HG02884 (cell line): ENCODE measurements at regions not wholly inside any gene's neighbourhood (a gene's known extent, or its start where the extent isn't known, plus 50 kb on each side); places are given as distances from the start of the nearest gene placed in this dataset.
"Not testable (repeated sequence)": the region's sequence is repeated elsewhere in the genome, so short reads cannot be mapped to it uniquely, and the experiment has no call there.

Source experiments
- ATAC-seq: cut with Tn5 transposase; IDR thresholded peaks from one replicate; pipeline ENCODE4 v1.9.1; 2021; ENCODE audit warnings: mild to moderate bottlenecking, moderate library complexity; ENCODE audit not compliant: unreplicated experiment

DNA sequence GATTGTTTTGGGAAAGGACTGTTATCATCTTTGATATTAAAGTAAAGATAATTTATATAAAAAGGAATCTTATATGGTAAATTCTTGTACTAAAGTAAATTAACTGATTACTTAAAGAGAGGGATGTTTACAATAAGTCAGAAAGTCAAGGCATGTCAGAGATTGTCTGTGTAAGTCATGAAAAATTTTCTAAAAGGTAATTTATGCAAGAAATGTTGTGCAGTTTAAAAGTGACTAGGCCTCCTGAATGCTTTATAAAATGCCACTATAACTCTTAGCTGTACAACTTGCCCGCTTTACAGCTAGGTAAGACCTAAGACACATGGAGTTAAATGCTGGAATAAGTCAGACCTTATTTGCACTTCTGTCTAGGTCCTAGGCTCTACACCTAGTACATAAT, 692.9 kb downstream of the GBE1 start:
- no peak for ATAC-seq

DNA sequence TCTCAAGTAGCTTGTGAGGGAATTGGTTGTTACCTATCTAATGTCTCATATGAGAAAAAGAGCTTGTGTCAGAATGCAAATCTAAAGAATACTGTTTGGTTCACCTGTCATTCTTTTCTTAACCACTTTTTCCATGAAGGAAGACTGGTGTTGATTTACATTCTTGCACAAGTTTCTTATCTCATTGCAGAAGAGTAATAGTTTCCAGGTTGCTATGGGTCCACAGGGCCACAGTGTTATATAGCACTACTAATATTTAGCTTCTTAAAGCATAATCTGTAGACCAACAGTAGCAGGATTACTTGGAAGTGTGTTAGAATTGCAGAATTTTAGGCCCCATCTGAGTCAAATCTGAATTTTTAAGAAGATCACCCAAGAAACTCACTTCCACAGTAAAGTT, 697.5 kb downstream of the GBE1 start:
- ATAC-seq: no peak

DNA sequence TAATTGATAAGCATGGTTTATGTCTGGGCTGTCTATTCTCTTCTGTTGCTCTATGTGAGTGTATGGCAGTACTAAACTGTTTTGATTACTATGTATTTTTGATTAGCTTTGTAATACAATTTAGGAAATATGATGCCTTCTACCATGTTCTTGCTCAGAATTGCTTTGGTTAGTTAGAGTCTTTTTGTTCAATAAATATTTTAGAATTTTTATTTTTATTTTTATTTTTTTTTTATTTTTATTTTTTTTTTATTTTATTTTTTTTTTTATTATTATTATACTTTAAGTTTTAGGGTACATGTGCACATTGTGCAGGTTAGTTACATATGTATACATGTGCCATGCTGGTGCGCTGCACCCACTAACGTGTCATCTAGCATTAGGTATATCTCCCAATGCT, 710.3 kb downstream of the GBE1 start:
- ATAC-seq: not testable (repeated sequence)

DNA sequence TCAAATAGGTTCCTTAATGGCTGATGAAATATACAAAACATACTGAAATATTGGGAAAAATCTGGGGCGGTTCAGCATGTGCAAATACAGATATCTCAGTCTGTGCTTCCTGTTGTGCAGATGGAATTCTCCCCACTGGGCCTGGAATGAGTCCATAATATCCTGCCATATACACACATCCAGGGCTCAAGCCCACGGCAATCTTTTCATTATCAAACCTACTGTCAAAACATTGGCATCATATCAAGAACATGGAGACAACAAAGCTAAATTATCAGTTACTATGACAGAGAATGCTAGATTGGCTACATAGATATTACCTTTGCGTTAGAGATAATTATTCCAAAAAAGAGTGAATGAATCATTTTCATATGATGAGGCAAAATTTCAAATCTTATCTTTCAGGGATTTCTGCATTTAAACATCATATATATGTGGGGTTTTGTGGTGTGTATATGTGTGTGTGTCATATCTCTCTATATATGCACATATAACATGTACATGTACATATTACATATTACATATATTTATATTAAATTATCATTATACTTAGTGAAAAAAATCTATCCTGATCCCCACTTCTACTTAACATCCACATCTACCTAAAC, 713.3 kb downstream of the GBE1 start:
- no peak for ATAC-seq

DNA sequence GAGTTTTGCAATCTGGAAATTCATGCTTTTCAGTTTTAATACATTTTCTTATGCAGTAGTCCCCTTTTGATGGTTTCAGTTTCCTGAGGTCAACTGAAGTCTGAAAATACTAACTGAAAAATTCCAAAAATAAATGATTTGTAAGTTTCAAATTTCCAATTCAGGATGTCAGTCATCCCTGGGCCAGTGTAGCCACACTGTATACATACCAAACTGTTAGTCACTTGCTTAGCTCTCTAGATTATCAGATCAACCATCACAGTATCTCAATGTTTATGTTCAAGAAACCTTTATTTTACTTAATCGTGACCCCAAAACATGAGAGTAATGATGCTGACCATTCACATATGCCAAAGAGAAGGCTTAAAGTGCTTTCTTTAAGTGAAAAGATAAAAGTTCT, 715.5 kb downstream of the GBE1 start:
- no peak for ATAC-seq

DNA sequence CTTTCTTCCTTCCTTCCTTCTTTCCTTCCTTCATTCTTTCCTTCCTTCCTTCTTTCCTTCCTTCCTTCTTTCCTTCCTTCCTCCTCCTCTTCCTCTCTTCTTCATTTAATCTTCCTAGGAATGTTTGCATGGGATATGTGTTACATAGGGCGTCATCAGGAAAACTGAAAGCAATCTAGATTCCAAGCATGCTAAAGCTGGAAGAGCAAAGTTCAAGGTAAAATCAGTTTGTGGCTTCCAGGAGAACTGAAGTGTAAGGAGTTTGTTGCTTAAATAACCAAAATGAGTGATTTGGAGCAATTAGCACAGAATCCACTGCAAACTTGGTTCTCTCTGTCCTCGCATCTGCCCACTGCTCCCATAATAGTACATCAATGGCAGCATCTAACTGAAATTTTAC, 716.2 kb downstream of the GBE1 start:
- ATAC-seq: no peak

DNA sequence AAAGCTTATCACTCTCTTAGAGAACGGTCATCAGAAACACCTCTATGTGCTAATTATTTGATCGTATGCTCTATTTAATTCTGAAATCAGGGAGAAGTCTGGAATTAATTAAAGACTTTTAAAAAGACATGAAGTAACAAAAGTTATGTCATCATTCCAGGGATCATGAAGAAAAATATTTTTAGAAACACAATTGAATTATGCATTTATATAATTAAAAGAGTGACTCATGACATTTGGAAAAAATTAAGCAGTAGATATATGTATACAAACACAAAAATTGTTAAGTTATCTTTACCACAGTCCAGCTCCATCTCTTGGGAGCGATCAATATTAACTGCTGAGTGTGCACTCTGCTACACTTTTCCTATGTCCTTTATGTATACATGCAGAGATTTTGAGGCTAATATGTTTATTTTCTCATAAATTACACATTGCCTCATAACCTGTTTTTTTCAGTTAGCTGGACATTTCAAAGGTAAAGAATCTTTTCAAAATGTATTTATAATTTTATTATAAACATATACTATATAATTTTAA, 717.7 kb downstream of the GBE1 start:
- ATAC-seq: no peak

DNA sequence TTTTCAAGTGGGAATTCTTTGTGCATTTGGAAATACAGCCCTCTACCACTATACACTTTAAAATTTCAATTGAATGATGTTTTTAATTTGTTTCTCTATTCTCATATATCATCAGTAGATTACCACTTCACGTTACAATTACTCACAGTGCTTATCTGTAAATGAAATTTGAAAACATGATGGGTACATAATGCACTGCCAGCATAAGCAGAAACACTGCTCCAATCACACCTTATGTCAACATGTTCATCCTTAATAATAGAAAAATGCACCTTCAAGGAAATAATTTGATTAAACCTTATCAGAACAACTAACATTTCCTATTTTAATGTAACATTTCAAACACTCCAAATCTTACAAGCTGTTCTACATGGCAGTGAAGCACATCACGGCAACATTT, 718.4 kb downstream of the GBE1 start:
- no peak for ATAC-seq

DNA sequence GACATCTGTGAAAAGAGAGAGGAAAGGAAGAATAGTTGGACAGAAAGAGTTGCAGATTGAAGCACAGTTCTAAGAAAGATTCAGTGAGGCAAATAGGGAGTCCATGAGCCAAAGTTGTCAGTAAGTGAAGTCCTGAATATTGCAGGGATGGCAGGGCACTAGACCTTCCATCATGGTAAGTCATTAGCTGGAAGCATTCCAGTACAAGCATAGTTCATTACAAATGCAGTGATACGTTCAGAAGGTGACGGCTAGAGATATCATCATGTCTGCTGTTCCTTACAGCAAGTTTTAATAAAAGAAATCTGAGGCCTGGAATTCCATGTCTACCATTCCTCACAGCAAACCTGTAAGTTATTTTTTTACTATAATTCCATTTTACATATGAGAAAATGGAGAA, 720.1 kb downstream of the GBE1 start:
- no peak for ATAC-seq

DNA sequence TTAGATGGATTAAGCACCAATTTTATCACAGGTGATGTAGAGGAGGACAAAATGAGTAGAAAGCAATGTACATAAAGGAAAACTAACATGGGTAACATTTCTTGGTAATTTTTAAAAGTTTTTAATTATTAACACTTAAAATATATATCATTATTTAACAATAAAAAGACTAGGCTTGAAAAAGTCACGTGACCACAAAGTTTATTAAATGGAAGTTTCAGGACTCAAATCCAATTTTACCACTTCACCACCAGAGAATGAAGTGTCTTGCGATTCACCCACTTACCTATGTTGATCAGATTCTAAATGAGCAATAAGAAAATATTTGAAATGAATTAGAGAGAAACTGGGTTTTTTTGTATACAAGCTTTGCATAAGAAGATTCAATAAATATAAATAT, 721.3 kb downstream of the GBE1 start:
- no peak for ATAC-seq

DNA sequence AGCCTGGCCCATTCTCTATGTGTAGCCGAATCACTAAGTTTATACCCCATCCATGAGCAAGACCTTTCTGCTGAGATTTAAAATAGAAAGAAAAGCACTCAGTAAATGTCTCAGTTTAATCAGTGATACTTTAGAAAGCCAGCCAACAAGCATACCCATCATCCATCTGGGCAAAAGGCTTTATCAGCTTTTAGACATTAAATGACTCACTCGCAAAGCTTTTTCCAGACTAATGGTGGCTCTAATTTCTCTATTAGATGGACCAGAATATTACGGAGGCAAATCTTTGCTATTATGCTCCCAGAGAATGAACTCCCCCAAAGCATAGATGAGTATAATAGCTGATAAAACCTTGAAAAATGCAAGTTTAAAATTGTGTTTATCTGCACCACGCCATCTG, 727.8 kb downstream of the GBE1 start:
- ATAC-seq: no peak

DNA sequence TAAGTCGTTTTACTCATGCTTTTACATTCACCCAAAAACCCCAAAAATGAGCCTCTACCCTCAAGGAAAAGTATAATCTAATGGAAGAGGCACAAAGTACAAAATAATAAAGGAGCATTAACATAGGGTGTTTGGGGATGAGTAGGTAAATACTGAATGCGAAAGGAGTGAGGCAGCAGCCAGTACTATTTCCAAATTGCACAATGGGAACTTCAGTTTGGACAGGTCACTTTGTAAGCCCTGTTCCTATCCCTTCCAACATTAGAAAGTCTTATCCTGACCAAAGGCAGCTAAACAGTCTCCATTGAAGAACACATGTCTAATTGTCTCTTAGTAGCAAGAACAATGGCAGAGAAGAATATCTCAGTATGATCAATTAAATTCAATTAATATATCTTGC, 728.3 kb downstream of the GBE1 start:
- no peak for ATAC-seq

DNA sequence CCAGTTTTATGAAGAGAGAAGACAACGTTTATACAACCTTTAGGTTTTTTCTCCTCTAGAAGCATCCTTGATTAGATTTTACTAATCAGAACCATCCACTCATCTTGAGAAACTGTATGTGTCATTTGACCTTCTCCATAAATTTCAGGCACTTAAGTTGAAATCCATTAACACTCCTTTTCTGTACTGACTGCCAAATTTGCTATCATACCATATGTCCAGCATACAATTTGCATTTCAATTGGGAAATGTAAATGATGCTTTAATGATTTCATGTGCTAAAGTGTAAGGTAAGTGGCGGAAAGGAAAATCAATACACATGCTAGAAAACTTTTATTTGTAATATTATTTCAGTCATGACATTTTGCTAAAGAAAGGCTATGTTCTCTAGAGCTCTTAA, 731.6 kb downstream of the GBE1 start:
- ATAC-seq: no peak

DNA sequence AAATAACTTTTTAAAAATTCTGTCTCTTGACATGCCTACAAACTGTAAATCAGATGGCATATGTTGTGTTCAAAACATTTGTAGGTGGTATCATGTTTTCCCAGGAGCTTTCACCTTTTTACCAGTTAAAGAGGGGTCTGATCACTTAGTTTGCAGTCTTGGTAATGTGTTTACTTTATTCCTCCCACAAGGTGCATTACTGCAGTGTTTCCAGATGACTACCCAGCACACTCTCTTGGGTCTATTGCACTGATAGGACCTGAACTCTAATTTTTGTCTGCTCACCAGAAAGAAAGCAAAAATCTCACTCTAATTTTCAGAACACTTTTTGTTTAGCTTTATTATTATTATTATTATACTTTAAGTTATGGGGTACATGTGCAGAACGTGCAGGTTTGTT, 734.1 kb downstream of the GBE1 start:
- no peak for ATAC-seq

DNA sequence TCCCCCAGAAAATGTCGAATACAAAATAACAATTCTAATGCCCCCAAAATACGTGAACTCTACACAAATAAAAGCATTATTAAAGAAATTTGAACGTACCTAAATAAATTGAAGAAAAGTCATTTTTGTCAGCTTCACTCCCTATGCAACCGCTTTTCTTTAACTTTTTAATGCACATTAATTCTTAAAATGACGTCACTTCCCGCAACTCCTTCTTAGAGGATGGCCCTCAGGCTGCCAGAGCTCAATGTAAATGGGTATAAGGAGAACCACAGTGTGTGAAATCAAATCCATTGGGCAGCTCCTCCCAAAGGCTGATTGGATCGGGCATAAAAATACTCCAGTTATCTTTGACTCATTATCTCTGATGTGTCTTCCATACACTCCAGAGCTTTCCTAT, 736.9 kb downstream of the GBE1 start:
- ATAC-seq: no peak

DNA sequence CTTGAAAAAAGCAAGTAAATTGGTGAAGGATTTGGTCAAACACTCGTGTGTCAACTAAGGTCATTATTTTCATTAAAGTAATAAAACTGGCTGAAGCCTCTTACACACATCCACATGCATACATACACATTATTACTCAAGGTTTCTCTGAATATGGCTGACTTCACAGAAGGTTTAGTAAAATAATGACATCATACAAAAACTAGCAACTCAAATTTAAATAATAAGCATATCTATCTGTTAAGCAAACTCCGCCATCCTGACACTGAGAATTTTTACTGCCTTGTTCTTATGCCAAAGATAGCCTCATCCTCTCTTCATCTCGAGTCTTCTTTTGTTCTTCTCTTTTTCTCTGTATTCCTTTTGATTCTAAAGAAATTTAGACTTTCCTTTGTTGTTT, 739.1 kb downstream of the GBE1 start:
- no peak for ATAC-seq

DNA sequence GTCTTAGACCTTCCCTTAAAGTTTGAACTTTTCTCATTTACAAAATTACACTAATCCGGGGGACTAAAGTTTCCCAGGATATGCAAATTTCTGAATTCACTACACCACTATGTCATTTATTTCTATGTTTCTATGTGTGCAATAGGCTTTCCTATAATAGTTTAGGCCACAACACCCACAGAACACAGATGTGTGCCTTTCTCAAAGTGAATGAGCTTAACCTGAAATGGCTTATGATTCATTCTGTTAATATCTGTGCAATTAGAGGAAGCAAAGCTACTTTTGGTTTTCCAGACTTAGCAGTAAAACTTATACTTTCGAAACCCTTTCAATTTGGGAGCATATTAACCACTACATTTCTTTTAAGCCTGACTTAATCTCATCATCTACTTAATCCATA, 748.1 kb downstream of the GBE1 start:
- ATAC-seq: no peak

DNA sequence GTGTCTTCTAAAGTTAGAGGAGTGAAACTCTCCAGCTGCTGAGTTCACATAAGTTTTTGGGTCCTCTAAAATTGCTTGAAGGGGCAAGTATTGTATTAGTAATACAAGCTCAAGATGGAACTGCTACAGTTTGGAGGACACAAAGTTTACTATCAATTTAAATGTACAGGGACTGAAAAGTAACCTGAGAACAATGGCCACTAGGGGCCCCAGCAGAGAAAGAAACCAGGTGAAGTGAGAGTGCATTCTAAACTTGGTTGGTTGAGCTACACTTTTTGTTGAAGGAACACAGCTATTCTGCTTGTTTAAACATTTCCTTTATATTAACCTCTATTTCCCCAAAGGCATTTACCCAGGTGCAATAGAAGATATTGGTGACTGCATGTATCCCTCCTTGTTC, 755.5 kb downstream of the GBE1 start:
- ATAC-seq: no peak

DNA sequence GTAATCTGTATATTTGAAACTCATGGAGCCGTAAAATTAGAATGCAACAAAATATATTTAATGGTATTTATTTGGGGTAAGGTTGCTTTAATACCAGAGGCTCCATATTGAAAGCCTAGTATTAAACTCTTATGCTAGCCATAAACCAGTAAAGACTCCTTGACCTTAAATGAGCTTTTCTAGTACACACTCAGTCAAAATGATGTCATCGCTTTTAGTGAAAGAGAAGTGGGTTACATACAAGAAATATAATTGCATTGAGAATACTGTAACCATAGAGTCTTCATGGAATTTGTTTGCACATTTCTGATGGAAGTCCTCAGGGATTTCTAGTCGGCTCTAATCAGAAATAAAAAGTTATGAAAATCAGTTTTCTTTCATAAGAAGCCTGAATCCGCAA, 757.6 kb downstream of the GBE1 start:
- ATAC-seq: no peak

DNA sequence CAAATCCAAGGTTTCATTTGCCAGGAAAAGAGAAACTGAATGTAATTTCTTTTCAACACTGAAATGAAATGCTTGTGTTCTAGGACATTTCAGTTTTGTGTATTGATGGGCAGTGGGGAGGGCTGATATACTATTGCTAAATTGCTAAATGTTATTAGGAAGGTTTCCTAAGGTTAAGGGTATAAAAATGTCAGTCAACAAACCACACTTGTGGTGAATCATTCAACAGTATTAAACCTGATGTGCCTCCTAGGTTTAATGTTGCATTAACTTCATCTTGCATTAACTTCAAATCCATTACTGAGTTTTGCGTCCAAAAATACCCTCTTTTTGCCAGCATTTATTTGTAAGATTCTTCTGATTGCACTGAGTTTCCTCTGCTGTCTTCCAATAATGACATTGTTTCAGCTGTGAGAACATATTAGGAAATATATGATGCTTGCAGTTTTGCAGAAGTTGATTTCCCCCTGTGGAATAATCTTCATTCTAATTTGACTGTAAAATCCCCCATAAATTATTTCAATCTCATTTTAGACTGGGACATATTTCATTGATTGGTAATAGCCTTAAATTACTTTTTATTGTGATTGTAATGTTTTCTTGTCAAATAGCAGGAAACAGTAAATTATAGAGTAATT, 758.3 kb downstream of the GBE1 start:
- ATAC-seq: no peak

DNA sequence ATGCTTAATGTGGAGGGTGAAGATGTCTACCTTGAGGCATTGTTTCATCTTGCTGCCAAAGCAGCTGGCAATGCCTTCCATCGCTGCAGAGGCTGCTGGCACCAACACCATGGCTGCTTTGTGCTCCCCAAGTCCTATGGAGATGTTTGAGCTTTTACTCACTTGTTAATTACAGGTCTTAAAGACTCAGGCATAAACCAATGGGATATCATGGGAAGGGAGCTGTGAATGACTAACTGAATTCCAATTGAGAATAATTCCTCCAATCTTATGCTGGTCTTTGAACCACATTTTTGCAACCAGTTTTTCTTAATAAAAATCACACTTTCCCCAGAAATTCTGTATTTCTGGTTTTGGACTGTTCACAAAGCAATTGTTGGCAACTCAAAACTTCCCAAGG, 762.0 kb downstream of the GBE1 start:
- no peak for ATAC-seq

DNA sequence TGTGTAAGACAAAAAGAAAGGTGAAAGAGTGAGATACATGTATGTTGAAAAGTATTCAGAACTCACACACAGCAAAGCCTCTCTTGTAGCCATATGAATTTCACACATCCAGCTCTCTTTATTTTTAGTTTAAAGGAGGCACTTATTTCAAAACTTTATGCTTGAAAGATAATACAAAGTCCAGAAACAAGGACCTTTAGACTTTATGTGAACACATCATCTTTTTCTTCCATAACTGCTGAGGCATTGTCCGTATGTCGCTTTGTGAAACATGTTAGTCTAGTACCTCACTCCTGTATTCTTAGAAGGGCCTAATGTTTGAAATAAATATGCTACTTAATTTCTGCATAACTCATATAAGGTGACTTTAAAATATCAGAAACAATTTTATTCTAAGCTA, 763.4 kb downstream of the GBE1 start:
- ATAC-seq: no peak

DNA sequence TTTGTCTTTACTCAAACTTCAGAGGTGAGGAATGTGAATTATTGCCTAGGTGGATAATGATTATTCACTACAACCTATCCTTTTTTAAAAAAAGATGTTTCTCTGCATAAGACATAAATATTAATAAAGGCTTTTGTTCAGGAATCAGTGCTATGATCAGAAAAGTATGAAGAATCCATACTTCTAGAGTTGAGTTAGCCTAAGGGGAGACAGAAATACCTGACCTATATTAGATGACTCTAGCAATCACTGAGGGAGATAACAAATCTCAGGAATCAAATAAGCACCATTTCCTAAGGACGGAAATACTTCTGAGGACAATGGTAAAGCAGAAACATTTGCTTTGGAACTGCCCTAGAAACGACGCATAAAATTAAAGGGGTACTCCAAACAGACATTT, 763.8 kb downstream of the GBE1 start:
- ATAC-seq: no peak
